ENCODE measurements at regions not wholly inside any gene's neighbourhood (a gene's known extent, or its start where the extent isn't known, plus 50 kb on each side); places are given as distances from the start of the nearest gene placed in this dataset.
A peak's percentile ranks its signal among the peaks of the same experiment; 100 is the strongest.

GRCh38 chr17:13129356-13129755 is 111.5 kb upstream of the ELAC2 start:
- H3K4ac ChIP-seq (ENCODE audit: low read length) = no peak overlapping the region
- H3K27me3 ChIP-seq (ENCODE audit: control insufficient read depth in 3 of 3, insufficient read depth in 3 of 3, low read depth in 1 of 3, low read length in 3 of 3) = no peaks in the 10 kb centered on the region
- H2BK5ac ChIP-seq (ENCODE audit: low read length) = no peak overlapping the region
- H3K4me3 ChIP-seq (ENCODE audit: low read length in 2 of 2) = no peak overlapping the region
- H3K4me1 ChIP-seq (ENCODE audit: control insufficient read depth in 2 of 2, insufficient read depth in 1 of 2, low read depth in 1 of 2, low read length in 2 of 2) = peaks cover 0 to 5% of the 10 kb centered on the region in 2 donors
- H3K14ac ChIP-seq (ENCODE audit: low read length) = no peak overlapping the region
- H3K18ac ChIP-seq (ENCODE audit: low read length) = no peak overlapping the region
- no peak overlapping the region for H2BK120ac ChIP-seq (ENCODE audit: low read depth, low read length)
- H3K9me3 ChIP-seq (replicated peaks in 1 of 2; ENCODE audit: control insufficient read depth in 2 of 2, insufficient read depth in 1 of 2, low read depth in 1 of 2, low read length in 2 of 2) = no peaks in the 10 kb centered on the region
- H2AK5ac ChIP-seq (ENCODE audit: low read depth, low read length) = no peak overlapping the region
- DNase-seq (ENCODE audit: low spot score) = no peak
- H3K9ac ChIP-seq (ENCODE audit: low read depth, low read length, poor library complexity) = no peak overlapping the region
- no peak overlapping the region for H4K8ac ChIP-seq (ENCODE audit: low read depth, low read length)
- H3K23ac ChIP-seq (ENCODE audit: low read depth, low read length, poor library complexity) = no peak overlapping the region
- no CpG with 5 or more reads among the region's 2 CpGs for WGBS, 2 donors (ENCODE audit: extremely low coverage in 2 of 2, insufficient read length in 2 of 2, insufficient replicate concordance in 1 of 2)
- H3K36me3 ChIP-seq (replicated peaks in 1 of 2; ENCODE audit: control insufficient read depth in 2 of 2, insufficient read depth in 2 of 2, low read length in 2 of 2) = no peaks in the 10 kb centered on the region
- no peak overlapping the region for H3K4me2 ChIP-seq (ENCODE audit: insufficient read depth, low read length, poor library complexity, severe bottlenecking)
- no peak overlapping the region for H4K91ac ChIP-seq (ENCODE audit: low read depth, low read length, poor library complexity)
- no peak overlapping the region for H3K27ac ChIP-seq (replicated peaks; ENCODE audit: low read length)
- H2BK15ac ChIP-seq (ENCODE audit: low read length) = no peak overlapping the region
- H2BK12ac ChIP-seq (ENCODE audit: low read length) = no peak overlapping the region
- H3K79me1 ChIP-seq (ENCODE audit: low read depth, low read length) = no peaks in the 10 kb centered on the region
- no peak overlapping the region for H2AFZ ChIP-seq (ENCODE audit: low read length)

- Histone ChIP-seq H3K79me1 (ENCODE audit: low read depth, low read length) (no peaks in the 10 kb centered on the region), H3K23ac (ENCODE audit: low read depth, low read length, poor library complexity) (no peak overlapping the region), H3K4me2 (ENCODE audit: insufficient read depth, low read length, poor library complexity, severe bottlenecking) (no peak overlapping the region), H2BK5ac (ENCODE audit: low read length) (no peak overlapping the region), H3K9me3 (replicated peaks in 1 of 2; ENCODE audit: control insufficient read depth in 2 of 2, insufficient read depth in 1 of 2, low read depth in 1 of 2, low read length in 2 of 2) (no peaks in the 10 kb centered on the region), H3K9ac (ENCODE audit: low read depth, low read length, poor library complexity) (no peak overlapping the region), H2BK120ac (ENCODE audit: low read depth, low read length) (no peak overlapping the region), H2AK5ac (ENCODE audit: low read depth, low read length) (no peak overlapping the region), H3K4ac (ENCODE audit: low read length) (no peak overlapping the region), H3K18ac (ENCODE audit: low read length) (no peak overlapping the region), H3K14ac (ENCODE audit: low read length) (no peak overlapping the region), H3K36me3 (replicated peaks in 1 of 2; ENCODE audit: control insufficient read depth in 2 of 2, insufficient read depth in 2 of 2, low read length in 2 of 2) (no peaks in the 10 kb centered on the region), H2AFZ (ENCODE audit: low read length) (no peak overlapping the region), H3K27me3 (ENCODE audit: control insufficient read depth in 3 of 3, insufficient read depth in 3 of 3, low read depth in 1 of 3, low read length in 3 of 3) (no peaks in the 10 kb centered on the region), H3K4me1 (ENCODE audit: control insufficient read depth in 2 of 2, insufficient read depth in 1 of 2, low read depth in 1 of 2, low read length in 2 of 2) (peaks cover 0 to 5% of the 10 kb centered on the region in 2 donors), H4K8ac (ENCODE audit: low read depth, low read length) (no peak overlapping the region), H2BK12ac (ENCODE audit: low read length) (no peak overlapping the region), H3K27ac (replicated peaks; ENCODE audit: low read length) (no peak overlapping the region), H2BK15ac (ENCODE audit: low read length) (no peak overlapping the region), H3K4me3 (ENCODE audit: low read length in 2 of 2) (no peak overlapping the region), H4K91ac (ENCODE audit: low read depth, low read length, poor library complexity) (no peak overlapping the region)
- DNase-seq (ENCODE audit: low spot score) = no peak
- no CpG with 5 or more reads among the region's 1 CpG for WGBS, 2 donors (ENCODE audit: extremely low coverage in 2 of 2, insufficient read length in 2 of 2, insufficient replicate concordance in 1 of 2)
Observed at GRCh38 chr17:13128676-13129075, 110.8 kb upstream of the ELAC2 start.

- Histone ChIP-seq H4K8ac (ENCODE audit: low read depth, low read length) (no peak overlapping the region), H3K23ac (ENCODE audit: low read depth, low read length, poor library complexity) (no peak overlapping the region), H3K9ac (ENCODE audit: low read depth, low read length, poor library complexity) (no peak overlapping the region), H2AK5ac (ENCODE audit: low read depth, low read length) (no peak overlapping the region), H2BK12ac (ENCODE audit: low read length) (no peak overlapping the region), H2BK120ac (ENCODE audit: low read depth, low read length) (no peak overlapping the region), H3K27me3 (ENCODE audit: control insufficient read depth in 3 of 3, insufficient read depth in 3 of 3, low read depth in 1 of 3, low read length in 3 of 3) (no peaks in the 10 kb centered on the region), H3K9me3 (replicated peaks in 1 of 2; ENCODE audit: control insufficient read depth in 2 of 2, insufficient read depth in 1 of 2, low read depth in 1 of 2, low read length in 2 of 2) (no peaks in the 10 kb centered on the region), H3K18ac (ENCODE audit: low read length) (no peak overlapping the region), H3K36me3 (replicated peaks in 1 of 2; ENCODE audit: control insufficient read depth in 2 of 2, insufficient read depth in 2 of 2, low read length in 2 of 2) (no peaks in the 10 kb centered on the region), H2BK15ac (ENCODE audit: low read length) (no peak overlapping the region), H3K14ac (ENCODE audit: low read length) (no peak overlapping the region), H3K4ac (ENCODE audit: low read length) (no peak overlapping the region), H2AFZ (ENCODE audit: low read length) (no peak overlapping the region), H3K79me1 (ENCODE audit: low read depth, low read length) (no peaks in the 10 kb centered on the region), H3K4me1 (ENCODE audit: control insufficient read depth in 2 of 2, insufficient read depth in 1 of 2, low read depth in 1 of 2, low read length in 2 of 2) (peaks cover 0 to 5% of the 10 kb centered on the region in 2 donors), H2BK5ac (ENCODE audit: low read length) (no peak overlapping the region), H4K91ac (ENCODE audit: low read depth, low read length, poor library complexity) (no peak overlapping the region), H3K4me2 (ENCODE audit: insufficient read depth, low read length, poor library complexity, severe bottlenecking) (no peak overlapping the region), H3K4me3 (ENCODE audit: low read length in 2 of 2) (no peak overlapping the region), H3K27ac (replicated peaks; ENCODE audit: low read length) (no peak overlapping the region)
- WGBS, 2 donors (ENCODE audit: extremely low coverage in 2 of 2, insufficient read length in 2 of 2, insufficient replicate concordance in 1 of 2) = no CpG with 5 or more reads among the region's 8 CpGs
- DNase-seq (ENCODE audit: low spot score) = no peak
Observed at GRCh38 chr17:13127921-13128602, 110.2 kb upstream of the ELAC2 start.

- Histone ChIP-seq H2BK5ac (ENCODE audit: low read length) (no peak overlapping the region), H2AK5ac (ENCODE audit: low read depth, low read length) (no peak overlapping the region), H3K4me1 (ENCODE audit: control insufficient read depth in 2 of 2, insufficient read depth in 1 of 2, low read depth in 1 of 2, low read length in 2 of 2) (no peaks in the 10 kb centered on the region), H3K4me2 (ENCODE audit: insufficient read depth, low read length, poor library complexity, severe bottlenecking) (no peak overlapping the region), H3K27ac (replicated peaks; ENCODE audit: low read length) (no peak overlapping the region), H2AFZ (ENCODE audit: low read length) (peak overlapping the region; percentile 61), H3K36me3 (replicated peaks in 1 of 2; ENCODE audit: control insufficient read depth in 2 of 2, insufficient read depth in 2 of 2, low read length in 2 of 2) (no peaks in the 10 kb centered on the region), H3K23ac (ENCODE audit: low read depth, low read length, poor library complexity) (no peak overlapping the region), H3K14ac (ENCODE audit: low read length) (no peak overlapping the region), H3K18ac (ENCODE audit: low read length) (no peak overlapping the region), H3K27me3 (ENCODE audit: control insufficient read depth in 3 of 3, insufficient read depth in 3 of 3, low read depth in 1 of 3, low read length in 3 of 3) (no peaks in the 10 kb centered on the region), H3K9me3 (replicated peaks in 1 of 2; ENCODE audit: control insufficient read depth in 2 of 2, insufficient read depth in 1 of 2, low read depth in 1 of 2, low read length in 2 of 2) (peaks cover 0 to 2% of the 10 kb centered on the region in 2 donors), H3K4me3 (ENCODE audit: low read length in 2 of 2) (no peak overlapping the region), H4K8ac (ENCODE audit: low read depth, low read length) (no peak overlapping the region), H2BK15ac (ENCODE audit: low read length) (no peak overlapping the region), H3K9ac (ENCODE audit: low read depth, low read length, poor library complexity) (no peak overlapping the region), H3K79me1 (ENCODE audit: low read depth, low read length) (no peaks in the 10 kb centered on the region), H4K91ac (ENCODE audit: low read depth, low read length, poor library complexity) (no peak overlapping the region), H2BK12ac (ENCODE audit: low read length) (no peak overlapping the region), H3K4ac (ENCODE audit: low read length) (no peak overlapping the region), H2BK120ac (ENCODE audit: low read depth, low read length) (no peak overlapping the region)
- no peak for DNase-seq (ENCODE audit: low spot score)
- WGBS, 2 donors (ENCODE audit: extremely low coverage in 2 of 2, insufficient read length in 2 of 2, insufficient replicate concordance in 1 of 2) = 100% methylated on average over 1 of the region's 7 CpGs; no CpG with 5 or more reads in 1 of the 2 donors
Observed at GRCh38 chr17:13120864-13121263, 103.0 kb upstream of the ELAC2 start.

Data from neuronal stem cell (in vitro differentiated cells).